ENCODE measurements at regions not wholly inside any gene's neighbourhood (a gene's known extent, or its start where the extent isn't known, plus 50 kb on each side); places are given as distances from the start of the nearest gene placed in this dataset.
"Not testable (repeated sequence)": the region's sequence is repeated elsewhere in the genome, so short reads cannot be mapped to it uniquely, and the experiment has no call there.

DNA sequence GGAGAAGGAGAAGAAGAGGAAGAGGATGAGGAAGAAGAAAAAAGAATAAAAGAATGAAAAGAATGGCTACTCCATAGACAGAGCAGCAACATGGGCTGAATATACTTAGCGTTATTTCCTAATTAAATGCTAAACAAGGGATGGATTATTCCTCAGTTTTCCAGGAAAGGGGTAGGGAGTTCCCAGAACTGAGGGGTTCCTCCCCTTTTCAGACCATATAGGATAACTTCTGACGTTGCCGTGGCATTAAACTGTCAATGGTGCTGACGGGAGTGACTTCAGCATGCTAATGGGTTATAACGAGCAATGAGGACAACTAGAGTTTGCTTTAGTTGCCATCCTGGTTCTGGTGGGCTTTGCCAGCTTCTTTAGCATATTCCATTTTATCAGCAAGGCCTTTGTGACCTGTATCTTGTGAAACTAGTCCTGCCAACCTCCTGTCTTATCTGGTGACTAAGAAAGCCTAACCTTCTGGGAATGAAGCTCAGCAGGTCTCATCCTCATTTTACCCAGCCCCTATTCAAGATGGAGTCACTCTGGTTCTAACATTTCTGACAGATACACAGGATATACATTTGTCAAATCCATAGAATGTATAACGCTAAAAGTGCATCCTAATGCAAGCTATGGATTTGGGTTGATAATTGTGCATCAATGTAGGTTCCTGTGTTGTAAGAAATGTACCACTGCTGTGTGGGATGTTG is 152.3 kb downstream of the MAIP1 start:
- no peak for DNase-seq

DNA sequence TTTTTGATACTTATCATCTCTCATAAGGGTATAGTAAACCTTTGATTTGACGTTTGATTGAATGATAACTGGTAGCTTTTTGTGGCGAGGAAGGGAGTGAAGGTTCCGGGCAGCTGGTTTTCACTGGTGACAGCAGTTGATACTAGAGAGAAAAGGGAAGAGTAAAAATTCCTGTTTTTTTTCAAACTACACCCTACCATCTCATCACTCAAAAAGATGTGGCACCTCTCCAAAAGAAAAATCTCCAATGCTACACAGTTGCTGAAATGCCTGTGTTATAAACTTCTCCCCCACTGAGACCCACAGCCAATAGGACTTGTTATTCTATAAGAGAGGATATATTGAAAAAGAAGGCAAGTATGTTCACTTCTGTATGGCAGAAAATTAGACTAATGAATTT is 154.0 kb downstream of the MAIP1 start:
- DNase-seq: no peak

DNA sequence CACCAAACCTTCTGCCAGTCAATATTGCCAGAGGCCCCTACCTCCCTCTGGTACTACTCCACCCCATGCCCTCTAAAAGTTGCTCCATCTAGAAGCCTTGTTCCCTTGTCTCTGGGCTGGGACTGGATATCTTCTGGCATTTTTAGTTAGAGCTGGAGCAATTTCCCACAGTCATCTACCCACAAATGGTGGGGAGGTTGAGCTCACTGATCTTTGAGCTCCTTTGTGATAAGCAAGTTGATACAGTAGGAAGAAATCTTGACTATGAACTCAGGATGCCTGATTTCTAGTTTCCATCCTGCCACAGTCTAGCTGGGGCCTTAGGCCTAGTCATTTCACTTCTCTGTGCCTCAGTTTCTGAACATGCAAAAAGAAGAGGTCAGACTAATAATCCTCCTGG is 155.0 kb downstream of the MAIP1 start:
- DNase-seq: no peak

DNA sequence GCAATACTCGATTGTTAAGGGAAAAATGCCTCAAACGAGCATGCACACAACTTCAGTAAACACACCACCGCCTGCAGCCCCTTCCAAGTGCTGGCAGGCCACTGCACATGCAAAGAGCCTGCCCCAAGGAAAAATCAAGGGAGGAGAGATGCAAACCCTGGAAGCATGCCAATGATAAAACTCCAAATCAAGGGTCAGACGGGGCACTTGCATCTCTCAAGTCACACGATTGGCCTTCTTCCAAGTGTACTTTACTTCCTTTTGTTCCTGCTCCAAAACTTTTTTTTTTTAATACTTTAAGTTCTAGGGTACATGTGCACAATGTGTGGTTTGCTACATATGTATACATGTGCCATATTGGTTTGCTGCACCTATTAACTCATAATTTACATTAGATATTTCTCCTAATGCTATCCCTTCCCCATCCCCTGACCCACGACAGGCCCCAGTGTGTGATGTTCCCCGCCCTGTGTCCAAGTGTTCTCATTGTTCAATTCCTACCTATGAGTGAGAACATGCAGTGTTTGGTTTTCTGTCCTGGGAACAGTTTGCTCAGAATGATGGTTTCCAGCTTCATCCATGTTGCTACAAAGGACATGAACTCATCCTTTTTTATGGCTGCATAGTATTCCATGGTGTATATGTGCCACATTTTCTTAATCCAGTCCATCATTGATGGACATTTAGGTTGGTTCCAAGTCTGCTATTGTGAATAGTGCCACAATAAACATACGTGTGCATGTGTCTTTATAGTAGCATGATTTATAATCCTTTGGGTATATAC is 157.8 kb downstream of the MAIP1 start:
- DNase-seq: not testable (repeated sequence)

DNA sequence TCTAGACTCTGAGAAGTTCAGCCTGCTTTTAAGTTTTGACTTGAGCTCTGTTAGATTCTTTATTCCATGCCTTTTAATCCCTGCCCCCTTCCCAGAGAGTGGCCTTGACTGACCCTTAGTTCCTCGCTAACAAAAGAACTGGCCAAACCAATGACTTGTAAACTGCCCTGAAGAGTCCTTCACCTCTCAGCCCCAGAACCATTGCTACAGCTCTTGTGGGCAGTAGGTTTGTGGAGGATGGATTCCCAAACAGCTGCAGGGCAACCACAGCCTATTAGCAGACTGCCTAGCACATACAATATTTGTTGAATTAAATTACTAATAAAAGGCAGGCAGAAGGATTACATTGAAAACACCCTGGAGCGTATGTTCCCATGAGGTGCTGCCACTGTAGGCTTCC is 163.9 kb downstream of the MAIP1 start:
- no peak for DNase-seq

DNA sequence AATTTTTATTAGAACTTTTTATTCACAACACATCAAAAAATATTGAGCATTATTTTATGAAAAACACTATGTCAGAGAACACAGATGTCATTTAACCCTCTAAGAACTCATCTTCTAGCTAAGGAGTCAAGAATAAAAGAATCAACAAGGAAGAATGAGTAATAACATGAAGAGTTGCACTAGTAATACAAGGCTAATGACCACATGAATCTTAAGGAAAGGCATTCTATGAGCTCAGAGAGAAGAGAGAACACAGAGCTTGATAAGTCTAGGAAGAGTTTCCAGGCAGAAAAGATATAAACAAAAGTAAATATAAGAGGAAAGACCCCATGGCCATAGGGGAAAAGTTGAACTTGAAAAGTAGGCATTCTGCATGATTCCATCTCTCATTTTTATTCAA is 166.5 kb downstream of the MAIP1 start:
- DNase-seq: no peak

DNA sequence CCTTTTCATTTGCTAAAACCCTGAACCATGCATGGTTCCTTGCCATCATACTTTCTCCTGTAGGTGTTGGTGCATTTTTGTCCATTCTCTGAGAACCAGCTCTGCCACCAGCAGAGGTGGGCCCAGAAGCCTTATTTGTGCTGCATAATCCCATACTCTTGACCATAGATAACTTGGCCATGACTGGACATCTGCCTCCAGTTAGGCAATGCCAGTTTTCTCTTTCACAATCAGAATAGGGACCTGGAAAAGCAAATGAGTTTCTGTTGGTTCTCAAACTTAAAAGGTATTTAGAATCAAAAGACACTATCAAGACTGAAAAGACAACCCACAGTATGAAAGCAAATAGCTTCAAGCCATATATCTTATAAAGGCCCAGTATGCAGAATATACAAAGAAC is 167.3 kb downstream of the MAIP1 start:
- no peak for DNase-seq

DNA sequence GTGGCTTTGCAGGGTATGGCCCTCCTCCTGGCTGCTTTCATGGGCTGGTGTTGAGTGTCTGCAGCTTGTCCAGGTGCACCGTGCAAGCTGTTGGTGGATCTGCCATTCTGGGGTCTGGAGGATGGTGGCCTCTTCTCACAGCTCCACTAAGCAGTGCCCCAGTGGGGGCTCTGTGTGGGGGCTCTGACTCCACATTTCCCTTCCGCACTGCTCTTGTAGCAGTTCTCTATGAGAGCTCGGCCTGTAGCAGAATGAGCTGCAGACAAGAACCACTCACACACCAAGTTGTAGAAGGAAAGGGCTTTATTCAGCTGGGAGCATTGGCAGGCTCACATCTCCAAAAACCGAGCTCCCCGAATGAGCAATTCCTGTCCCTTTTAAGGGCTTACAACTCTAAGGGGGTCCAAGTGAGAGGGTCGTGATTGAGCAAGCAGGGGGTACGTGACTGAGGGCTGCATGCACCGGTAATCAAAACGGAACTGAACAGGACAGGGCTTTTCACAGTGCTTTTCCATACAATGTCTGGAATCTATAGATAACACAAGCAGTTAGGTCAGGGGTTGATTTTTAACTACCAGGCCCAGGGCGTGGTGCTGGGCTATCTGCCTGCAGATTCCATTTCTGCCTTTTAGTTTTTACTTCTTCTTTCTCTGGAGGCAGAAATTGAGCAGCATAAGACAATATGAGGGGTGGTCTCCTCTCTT is 169.4 kb downstream of the MAIP1 start:
- peak; percentile 31 for DNase-seq

DNA sequence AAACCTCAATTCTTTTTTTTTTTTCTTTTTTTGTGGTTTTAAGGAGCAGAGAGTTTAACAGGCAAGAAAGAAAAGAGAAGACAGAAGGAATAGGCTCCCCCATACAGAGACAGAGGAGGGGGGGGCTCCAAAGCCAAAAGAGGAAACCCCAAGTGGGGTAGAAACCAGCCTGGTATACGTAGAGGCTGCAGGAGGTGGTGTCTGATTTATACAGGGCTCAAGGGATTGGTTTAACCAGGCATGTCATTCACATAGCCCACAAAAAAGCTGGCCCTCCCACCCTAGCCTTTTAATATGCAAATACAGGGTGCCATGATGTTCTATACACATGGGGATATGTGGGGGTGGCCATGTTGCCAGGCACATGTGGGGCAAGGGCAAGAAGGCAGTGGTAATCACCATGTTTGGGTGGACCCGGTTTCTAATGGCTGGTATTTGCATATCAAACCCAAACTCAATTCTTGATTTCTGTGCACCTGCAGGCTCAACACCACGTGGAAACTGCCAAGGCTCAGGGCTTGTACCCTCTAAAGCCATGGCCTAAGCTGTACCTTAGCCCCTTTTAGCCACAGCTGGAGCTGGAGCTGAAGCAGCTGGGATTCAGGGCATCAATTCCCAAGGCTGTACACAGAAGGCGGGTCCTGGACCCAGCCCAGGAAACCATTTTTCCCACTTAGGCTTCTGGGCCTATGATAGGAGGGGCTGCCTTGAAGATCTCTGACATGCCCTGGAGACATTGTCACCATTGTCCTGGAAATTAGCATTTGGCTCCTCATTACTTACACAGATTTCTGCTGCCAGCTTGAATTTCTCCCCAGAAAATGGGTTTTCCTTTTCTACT is 170.3 kb downstream of the MAIP1 start:
- peak; percentile 37 for DNase-seq

DNA sequence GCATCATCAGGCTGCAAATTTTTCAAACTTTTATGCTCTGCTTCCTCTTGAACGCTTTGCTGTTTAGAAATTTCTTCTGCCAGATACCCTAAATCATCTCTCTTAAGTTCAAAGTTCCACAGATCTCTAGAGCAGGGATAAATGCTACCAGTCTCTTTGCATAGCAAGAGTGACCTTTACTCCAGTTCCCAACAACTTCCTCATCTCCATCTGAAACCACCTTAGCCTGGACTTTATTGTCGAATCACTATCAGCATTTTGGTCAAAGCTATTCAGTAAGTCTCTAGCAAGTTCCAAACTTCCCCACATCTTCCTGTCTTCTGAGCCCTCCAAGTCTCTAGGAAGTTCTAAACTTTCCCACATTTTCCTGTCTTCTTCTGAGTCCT is 170.9 kb downstream of the MAIP1 start:
- not testable (repeated sequence) for DNase-seq

DNA sequence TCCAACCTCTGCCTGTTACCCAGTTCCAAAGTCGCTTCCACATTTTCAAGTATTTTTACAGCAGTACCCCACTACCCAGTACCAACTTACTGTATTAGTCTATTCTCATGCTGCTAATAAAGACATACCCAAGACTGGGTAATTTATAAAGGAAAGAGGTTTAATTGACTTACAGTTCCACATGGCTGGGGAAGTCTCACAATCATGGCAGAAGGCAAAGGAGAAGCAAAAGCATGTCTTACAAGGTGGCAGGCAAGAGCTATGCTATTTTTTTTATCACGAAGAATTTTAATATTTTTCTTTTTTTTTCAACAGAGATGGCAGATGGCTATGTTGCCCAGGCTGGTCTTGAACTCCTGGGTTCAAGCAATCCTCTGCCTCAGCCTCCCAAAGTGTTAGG is 171.3 kb downstream of the MAIP1 start:
- DNase-seq: not testable (repeated sequence)

DNA sequence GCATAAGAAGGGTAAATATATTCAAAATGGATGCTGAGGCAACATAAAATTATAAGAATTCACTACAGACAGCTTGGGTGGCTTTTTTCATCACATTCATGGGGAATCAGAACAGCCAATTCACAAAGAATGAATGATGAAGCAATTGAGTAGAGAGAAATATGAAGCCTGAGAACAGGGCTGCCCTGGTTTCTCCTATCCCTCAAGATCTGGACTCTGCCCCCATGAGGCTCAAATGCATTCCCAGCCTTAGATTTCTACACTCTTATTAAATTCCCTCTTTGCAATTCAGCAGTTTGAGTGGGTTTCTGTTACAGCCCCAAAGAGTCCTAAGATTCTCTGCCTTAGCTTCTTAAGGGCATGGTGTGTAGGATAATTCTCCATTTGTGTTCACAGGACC is 172.5 kb downstream of the MAIP1 start:
- DNase-seq: no peak

DNA sequence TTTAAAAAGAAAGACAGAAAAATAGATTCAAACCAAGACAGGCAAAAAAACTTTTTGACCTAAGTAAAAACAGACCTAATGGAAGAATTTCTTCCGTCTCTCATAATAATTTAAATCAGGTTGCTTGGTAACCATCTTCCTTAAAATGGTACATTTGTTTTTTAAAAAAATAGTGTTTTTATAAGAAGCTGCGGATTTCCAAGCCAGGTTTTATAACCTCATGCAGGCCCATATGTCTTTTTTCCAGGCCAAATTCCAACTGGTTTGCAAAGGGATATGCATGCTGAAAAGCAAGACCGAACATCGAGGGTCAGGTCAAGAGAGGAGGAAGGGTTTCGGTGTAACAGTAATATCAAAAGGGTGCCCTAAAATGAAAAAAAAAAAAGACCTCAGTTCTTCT is 172.9 kb downstream of the MAIP1 start:
- no peak for DNase-seq

DNA sequence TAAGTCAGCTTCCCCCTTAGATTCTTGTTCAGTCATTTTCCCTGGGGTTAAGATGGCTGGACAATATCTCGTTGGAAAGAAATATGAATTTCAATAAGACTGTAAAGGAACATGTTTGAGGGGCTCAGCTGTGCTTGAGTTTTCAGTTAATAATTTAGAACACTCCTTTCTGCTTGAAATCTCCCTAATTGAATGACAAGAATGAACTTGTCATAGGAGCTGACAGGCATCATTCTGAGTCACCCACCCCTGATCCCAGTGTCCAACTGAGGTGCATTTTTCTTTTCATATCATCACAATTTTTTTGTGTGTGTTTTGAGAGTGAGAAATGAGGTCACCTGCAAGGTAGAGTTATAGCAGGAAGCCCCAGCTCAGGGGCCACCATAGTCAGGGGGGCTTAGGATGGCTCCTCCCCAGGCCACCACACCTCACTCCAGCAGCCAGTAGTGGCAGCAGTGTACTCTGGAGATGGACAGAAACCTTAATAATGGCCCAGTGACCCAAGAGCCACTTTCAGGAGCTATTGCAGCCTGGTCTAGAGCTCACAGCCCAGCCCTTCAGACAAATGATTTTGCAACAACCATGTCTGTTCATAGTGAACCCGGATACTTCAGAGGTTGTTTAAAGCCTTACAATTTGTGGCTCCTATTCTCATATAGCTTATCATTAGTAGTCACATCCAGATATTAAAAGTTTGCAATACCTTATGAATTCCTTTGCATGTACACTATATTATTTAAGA is 174.5 kb downstream of the MAIP1 start:
- no peak for DNase-seq

DNA sequence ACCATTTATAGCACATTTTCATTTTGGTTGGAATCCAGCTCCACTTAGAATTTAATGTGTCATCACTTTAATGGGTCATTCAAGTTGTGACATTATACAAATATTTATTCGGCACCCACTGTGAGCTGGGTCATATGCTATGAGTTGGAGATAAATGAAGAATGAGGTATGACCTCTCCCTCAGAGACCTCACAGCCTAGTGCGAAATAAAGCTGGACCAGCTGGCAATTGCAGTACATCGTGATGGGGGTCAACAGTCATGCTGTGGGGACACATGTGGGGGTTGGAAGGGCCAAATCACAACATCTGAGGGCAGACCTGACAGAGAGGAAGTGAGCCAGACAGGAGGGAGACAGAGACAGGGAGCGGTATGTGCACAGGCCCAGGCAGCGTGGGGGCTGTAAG is 175.4 kb downstream of the MAIP1 start:
- DNase-seq: no peak

DNA sequence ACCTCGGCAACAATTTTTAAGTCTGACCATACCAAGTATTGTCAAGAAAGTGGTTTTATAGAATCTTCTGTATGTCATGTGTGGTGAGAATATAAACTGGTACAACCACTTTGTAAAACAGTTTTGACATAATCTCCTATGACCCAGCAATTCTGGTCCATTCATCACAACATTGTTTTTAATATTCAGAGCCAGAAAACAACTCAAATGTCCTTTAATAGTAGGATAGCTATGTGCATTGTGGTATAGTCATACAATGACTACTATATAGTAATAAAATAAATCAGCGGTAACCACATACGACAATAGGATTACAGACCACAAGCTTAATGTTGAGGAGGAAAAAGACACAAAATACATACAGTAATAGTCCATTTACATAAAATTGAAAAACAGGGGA is 175.2 kb upstream of the SPATS2L start:
- no peak for DNase-seq

DNA sequence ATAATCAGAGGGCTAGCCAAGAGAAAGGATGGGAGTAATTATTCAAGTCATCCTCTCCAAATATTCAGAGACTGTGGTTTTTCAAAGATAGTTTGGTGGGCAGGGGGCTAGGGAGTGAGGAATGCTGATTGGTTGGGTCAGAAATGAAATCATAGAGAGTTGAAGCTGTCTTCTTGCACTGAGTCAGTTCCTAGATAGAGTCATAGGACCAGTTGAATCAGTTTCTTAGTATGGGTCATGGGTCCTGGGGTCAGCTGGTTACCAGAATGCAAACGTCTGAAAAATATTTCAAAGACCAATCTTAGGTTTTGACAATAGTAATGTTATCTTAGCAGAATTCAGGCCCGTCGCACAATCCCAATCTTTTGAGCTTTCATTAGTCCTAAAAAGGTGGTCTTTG is 171.4 kb upstream of the SPATS2L start:
- DNase-seq: no peak

DNA sequence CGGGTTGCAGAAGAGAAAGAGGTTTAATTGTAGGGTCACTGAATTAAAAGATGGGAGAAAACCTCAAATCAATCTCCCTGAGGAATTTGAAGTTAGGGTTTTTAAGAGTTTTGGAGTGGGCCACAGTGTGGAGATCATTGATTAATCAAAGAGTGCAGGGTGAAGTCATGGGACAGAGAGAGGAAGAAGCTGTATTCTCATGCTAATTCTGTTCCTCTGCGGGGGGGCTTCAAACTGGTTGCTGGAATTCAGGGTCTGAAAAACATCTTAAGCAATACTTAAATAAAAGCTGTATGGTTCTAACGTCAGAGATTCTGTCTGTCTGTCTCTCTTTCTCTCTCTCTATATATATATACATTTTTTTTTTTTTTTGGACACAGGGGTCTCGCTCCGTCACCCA is 169.8 kb upstream of the SPATS2L start:
- no peak for DNase-seq

DNA sequence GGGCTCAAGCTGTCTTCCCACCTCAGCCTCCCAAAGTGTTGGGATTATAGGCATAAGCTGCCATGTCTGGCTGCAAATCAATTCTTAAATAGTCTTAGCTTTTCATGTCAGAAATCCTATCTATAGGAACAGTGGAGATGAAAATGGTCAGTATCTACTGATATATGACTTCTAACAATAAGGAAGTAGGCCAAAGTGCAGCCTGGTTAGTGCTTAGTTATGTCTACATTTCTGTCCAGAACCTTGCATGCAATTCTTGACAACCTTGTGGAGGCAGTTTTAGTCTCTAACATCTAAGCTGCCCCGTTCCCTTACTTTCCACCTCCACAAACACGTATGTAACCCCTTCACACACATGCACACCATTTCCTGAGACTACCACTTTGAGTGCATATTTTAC is 169.2 kb upstream of the SPATS2L start:
- no peak for DNase-seq

DNA sequence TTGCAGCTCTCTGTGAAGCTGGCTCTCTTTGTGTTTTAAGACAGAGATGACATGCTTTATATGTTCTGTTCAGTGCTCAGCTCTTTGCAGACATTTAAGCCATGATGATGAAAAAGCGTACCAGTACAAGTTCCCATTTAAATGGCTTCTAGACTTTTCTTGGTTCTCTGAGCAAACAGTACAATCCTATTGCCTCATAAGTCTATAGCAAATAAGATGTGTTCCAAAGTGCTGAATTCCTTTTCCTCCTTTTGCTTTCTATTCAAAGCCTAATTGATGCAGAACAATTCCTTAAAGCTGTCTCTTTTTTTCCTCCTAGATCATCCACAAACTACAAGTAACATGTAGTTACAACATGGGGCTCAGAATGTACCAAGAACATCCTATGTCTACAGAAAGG is 168.8 kb upstream of the SPATS2L start:
- DNase-seq: no peak

DNA sequence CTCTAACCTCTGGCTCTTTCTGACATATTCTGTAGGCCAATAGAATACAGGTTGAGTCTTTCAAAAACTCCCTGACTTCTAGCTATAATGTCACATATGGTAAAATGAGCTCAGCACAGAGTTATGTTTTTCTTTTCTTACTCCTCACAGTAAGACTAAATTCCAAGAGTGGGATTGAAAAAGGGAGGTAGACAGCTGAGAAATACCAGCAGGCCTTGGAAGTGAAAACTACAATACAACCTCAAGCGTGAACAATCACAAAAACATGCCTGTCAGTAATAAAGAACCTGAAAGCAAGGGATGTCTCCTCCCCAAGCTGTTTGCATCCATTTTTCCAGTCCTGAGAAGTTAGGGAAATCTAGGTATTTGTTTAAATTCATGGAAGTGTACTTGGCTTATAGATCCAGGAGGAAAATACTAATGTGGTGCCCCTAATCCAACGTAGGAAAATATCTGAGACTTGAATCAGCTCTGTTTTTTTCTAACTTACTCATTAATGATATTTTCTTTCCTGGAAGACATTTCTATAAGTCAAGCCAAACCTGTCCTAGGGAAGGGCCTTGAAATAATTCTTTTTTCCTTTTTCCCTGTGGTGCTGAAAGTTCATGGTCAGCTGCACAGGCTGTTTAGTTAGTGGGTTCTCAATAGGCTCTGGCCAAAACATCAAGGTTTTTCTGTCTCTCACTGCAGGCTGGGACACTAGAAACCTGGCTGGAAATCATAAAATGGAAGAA is 167.9 kb upstream of the SPATS2L start:
- DNase-seq: no peak

DNA sequence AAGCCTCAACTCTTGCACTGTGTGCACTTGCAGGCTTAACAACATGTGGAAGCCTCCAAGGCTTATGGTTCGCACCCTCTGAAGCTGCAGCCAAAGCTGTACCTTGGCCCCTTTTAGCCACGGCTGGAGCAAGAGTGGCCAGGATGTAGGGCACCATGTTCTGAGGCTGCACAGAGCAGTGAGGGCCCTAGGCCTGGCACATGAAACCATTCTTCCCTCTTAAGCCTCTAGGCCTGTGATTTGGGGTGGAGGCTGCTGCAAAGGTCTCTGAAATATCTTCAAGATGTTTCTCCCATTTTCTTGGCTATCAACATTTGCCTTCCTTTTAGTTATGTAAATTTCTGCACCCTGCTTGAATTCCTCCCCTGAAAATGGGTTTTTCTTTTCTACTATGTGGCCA is 161.9 kb upstream of the SPATS2L start:
- DNase-seq: no peak

Data from MV-4-11 (cell line).